Lung (tissue), 11 donors: ENCODE measurements at regions not wholly inside any gene's neighbourhood (a gene's known extent, or its start where the extent isn't known, plus 50 kb on each side); places are given as distances from the start of the nearest gene placed in this dataset.
A peak's percentile ranks its signal among the peaks of the same experiment; 100 is the strongest.

ENCODE experiments used
- ATAC-seq: fragments of 200-7000 bp; cut with Tn5 transposase; one replicate; pipeline ENCODE4 v1.9.1; 2020; ENCODE audit warnings: moderate number of reproducible peaks; ENCODE audit not compliant: insufficient read depth, low FRiP score
- DNase-seq, 3 donors: peaks; one replicate each; pipeline ENCODE4 v3.0.0-alpha.2; 2013 to 2017
- H3K27ac ChIP-seq, 2 donors: one replicate each; pipeline ENCODE4 v1.5.1; 2013; ENCODE audit warnings: mild to moderate bottlenecking in 2 of 2, moderate library complexity in 2 of 2, control low read depth in 1 of 2, inconsistent platforms in 1 of 2, low read depth in 1 of 2, low read length in 1 of 2
- H3K27me3 ChIP-seq, 3 donors: one replicate each; pipeline ENCODE4 v1.5.1; 2013; ENCODE audit warnings: low read length in 2 of 3; ENCODE audit not compliant: control insufficient read depth in 3 of 3, insufficient read depth in 3 of 3
- H3K36me3 ChIP-seq, 4 donors: one replicate each; pipeline ENCODE4 v1.5.1; 2013; ENCODE audit warnings: low read length in 4 of 4, mild to moderate bottlenecking in 1 of 4, moderate library complexity in 1 of 4; ENCODE audit not compliant: control insufficient read depth in 4 of 4, insufficient read depth in 4 of 4
- H3K4me1 ChIP-seq, 5 donors: one replicate each; pipeline ENCODE4 v1.5.1; 2013; ENCODE audit warnings: low read length in 5 of 5, mild to moderate bottlenecking in 2 of 5, moderate library complexity in 1 of 5; ENCODE audit not compliant: control insufficient read depth in 5 of 5, insufficient read depth in 5 of 5
- H3K4me3 ChIP-seq: one replicate; pipeline ENCODE4 v1.5.1; 2013; ENCODE audit warnings: mild to moderate bottlenecking, control low read depth, moderate library complexity
- H3K9ac ChIP-seq, 2 donors: one replicate each; pipeline ENCODE4 v1.5.1; 2013; ENCODE audit warnings: low read length in 2 of 2, control low read depth in 1 of 2; ENCODE audit not compliant: insufficient read depth in 1 of 2
- H3K9me3 ChIP-seq, 4 donors: one replicate each; pipeline ENCODE4 v1.5.1; 2013; ENCODE audit warnings: low read length in 3 of 4, mild to moderate bottlenecking in 1 of 4, moderate library complexity in 1 of 4; ENCODE audit not compliant: control insufficient read depth in 4 of 4, insufficient read depth in 3 of 4
- CTCF ChIP-seq: IDR thresholded peaks from 2 replicates; pipeline ENCODE4 v1.5.1; 2012; ENCODE audit warnings: mild to moderate bottlenecking; ENCODE audit errors: control extremely low read depth, extremely low read depth
- WGBS, 2 donors: extraction: QIAGEN DNeasy Blood & Tissue Kit; methylation state at CpG; one replicate each; pipeline ENCODE4 v1.1.7; 2013; 5-methylcytosine and 5-hydroxymethylcytosine counted together
- donor health status: control.
- donor health status: control.
- donor health status: Bipolar disorder and iron deficiency.
- donor health status: healthy.
- donor health status: DM: yes; HTN: yes; CAD: no.

- 64 to 71% methylated on average over 3 of the region's 3 CpGs for WGBS, 2 donors
- ATAC-seq (no peak), DNase-seq (peak; percentile 23 to 85 (median 71))
- H3K4me1 ChIP-seq: peaks cover 0 to 19% (median 0%) of the 10 kb centered on the region in 5 donors
- H3K9ac ChIP-seq: no peak overlapping the region
- H3K27me3 ChIP-seq: no peaks in the 10 kb centered on the region
- H3K9me3 ChIP-seq: no peaks in the 10 kb centered on the region
- TF ChIP-seq CTCF: peak; percentile 3
- H3K27ac ChIP-seq: peak overlapping the region in 1 of 2 donors; percentile 70
- H3K36me3 ChIP-seq: no peaks in the 10 kb centered on the region
- H3K4me3 ChIP-seq: no peak overlapping the region
Measured at GRCh38 chr12:92244036-92244435, 98.4 kb upstream of the BTG1 start.

GRCh38 chr12:92242907-92243306, 97.3 kb upstream of the BTG1 start:
- WGBS, 2 donors: 85 to 98% methylated on average over 3 of the region's 3 CpGs
- no peak for TF ChIP-seq CTCF
- Histone ChIP-seq H3K36me3 (no peaks in the 10 kb centered on the region), H3K4me3 (no peak overlapping the region), H3K4me1 (peaks cover 0 to 19% (median 0%) of the 10 kb centered on the region in 5 donors), H3K9me3 (no peaks in the 10 kb centered on the region), H3K27ac (peak overlapping the region in 1 of 2 donors; percentile 10), H3K27me3 (no peaks in the 10 kb centered on the region), H3K9ac (no peak overlapping the region)
- peak; percentile 84 to 96 (median 93) for DNase-seq
- ATAC-seq: no peak

GRCh38 chr12:92237762-92238523, 92.3 kb upstream of the BTG1 start:
- H3K27me3 ChIP-seq: no peaks in the 10 kb centered on the region
- no peak overlapping the region for H3K4me3 ChIP-seq
- H3K27ac ChIP-seq: no peak overlapping the region
- no peaks in the 10 kb centered on the region for H3K36me3 ChIP-seq
- no peak for ATAC-seq
- 96 to 98% methylated on average over 6 of the region's 6 CpGs for WGBS, 2 donors
- TF ChIP-seq CTCF: no peak
- no peak overlapping the region for H3K9ac ChIP-seq
- no peaks in the 10 kb centered on the region for H3K9me3 ChIP-seq
- H3K4me1 ChIP-seq: peaks cover 0 to 21% (median 4%) of the 10 kb centered on the region in 5 donors
- no peak for DNase-seq
